Testis (tissue), 2 donors: ENCODE measurements at regions not wholly inside any gene's neighbourhood (a gene's known extent, or its start where the extent isn't known, plus 50 kb on each side); places are given as distances from the start of the nearest gene placed in this dataset.

ENCODE experiments used
- DNase-seq: peaks from one replicate; pipeline ENCODE4 v3.0.0-alpha.2; 2019
- H3K27ac ChIP-seq, 2 donors: fragments of 200-600 bp; sonication (generic); one replicate each; pipeline ENCODE4 v1.5.1; 2019
- H3K27me3 ChIP-seq: fragments of 200-600 bp; sonication (generic); one replicate; pipeline ENCODE4 v1.5.1; 2019
- H3K36me3 ChIP-seq: fragments of 200-600 bp; sonication (generic); one replicate; pipeline ENCODE4 v1.5.1; 2017; ENCODE audit warnings: low read depth; ENCODE audit errors: missing control alignments
- H3K4me1 ChIP-seq: fragments of 200-600 bp; sonication (generic); one replicate; pipeline ENCODE4 v1.5.1; 2019
- H3K4me3 ChIP-seq, 2 donors: fragments of 200-600 bp; sonication (generic); one replicate each; pipeline ENCODE4 v1.5.1; 2017 to 2019
- H3K9me3 ChIP-seq: fragments of 200-600 bp; sonication (generic); one replicate; pipeline ENCODE4 v1.5.1; 2017
- POLR2A ChIP-seq: fragments of 450-650 bp; IDR thresholded peaks from one replicate; pipeline ENCODE4 v1.6.1; 2017; ENCODE audit warnings: antibody characterized with exemption, mild to moderate bottlenecking, moderate library complexity
- WGBS, 2 donors: methylation state at CpG; one replicate each; pipeline ENCODE4 v1.1.5; 2018; 5-methylcytosine and 5-hydroxymethylcytosine counted together
- intact Hi-C: fragments of 100-400 bp; cut with DNase I; formaldehyde crosslinking; loops from one replicate; pipeline ENCODE4 v1.15.1; 2023; ENCODE audit warnings: low total_unique reads
- TF ChIP-seq, protein P1 (sequence below), 3 experiments: fragments of 450-650 bp in 2 of 3; fragments of 200-600 bp in 1 of 3; sonication (generic) in 1 of 3; IDR thresholded peaks; one replicate each; pipeline ENCODE4 v1.5.1; 2016 to 2019; ENCODE audit warnings: antibody characterized with exemption in 3 of 3, mild to moderate bottlenecking in 2 of 3, moderate library complexity in 1 of 3

DNA sequence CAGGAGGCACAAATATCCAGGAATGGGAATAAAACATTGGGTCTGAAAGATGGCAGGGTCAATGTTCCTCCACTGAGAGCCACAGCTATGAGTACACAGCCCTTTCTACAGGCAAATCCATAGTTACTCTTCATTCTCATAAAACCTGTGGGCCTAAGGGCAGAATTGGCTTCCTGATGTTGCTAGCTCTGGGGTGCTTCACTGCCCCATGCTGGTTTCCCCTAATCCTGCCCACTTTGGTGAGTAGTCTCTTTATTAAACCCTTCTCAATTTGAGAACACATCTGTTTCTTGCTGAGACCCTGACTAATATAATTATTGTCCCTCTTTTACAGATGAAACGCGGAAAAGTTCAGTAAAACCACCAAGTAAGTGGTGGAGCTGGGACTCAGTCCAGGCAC lies 66.3 kb upstream of the RAI14 start:
- 98 to 100% methylated on average over 2 of the region's 2 CpGs for WGBS, 2 donors
- H3K27me3 ChIP-seq, result no peaks in the 10 kb centered on the region
- TF ChIP-seq, protein P1, sequence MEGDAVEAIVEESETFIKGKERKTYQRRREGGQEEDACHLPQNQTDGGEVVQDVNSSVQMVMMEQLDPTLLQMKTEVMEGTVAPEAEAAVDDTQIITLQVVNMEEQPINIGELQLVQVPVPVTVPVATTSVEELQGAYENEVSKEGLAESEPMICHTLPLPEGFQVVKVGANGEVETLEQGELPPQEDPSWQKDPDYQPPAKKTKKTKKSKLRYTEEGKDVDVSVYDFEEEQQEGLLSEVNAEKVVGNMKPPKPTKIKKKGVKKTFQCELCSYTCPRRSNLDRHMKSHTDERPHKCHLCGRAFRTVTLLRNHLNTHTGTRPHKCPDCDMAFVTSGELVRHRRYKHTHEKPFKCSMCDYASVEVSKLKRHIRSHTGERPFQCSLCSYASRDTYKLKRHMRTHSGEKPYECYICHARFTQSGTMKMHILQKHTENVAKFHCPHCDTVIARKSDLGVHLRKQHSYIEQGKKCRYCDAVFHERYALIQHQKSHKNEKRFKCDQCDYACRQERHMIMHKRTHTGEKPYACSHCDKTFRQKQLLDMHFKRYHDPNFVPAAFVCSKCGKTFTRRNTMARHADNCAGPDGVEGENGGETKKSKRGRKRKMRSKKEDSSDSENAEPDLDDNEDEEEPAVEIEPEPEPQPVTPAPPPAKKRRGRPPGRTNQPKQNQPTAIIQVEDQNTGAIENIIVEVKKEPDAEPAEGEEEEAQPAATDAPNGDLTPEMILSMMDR (IDR thresholded peaks at IDR 0.05), result no peak
- no peak for TF ChIP-seq POLR2A
- peaks cover 4% of the 10 kb centered on the region for H3K4me1 ChIP-seq
- intact Hi-C loops, result no loop called here
- no peak overlapping the region for H3K27ac ChIP-seq
- no peaks in the 10 kb centered on the region for H3K36me3 ChIP-seq
- no peaks in the 10 kb centered on the region for H3K9me3 ChIP-seq
- no peak overlapping the region for H3K4me3 ChIP-seq
- no peak for DNase-seq

DNA sequence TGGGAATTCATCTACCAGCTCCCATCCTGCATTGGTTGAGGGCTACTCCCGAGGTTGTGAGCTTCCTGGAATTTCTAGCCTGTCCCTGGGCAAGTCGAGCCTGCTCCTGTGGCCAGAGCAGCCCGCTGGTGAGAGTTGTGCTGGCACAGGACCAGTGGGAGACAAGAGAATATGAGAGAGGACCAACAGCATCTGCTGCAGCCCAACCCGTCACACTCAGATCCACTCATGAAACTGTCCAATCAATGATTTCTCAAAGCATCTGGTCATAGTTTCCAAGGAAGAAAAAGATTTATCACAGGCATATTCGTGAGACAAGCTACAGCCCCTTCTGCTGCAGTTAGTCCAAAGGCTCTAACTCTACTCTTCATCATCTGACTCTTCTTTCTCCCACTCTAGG lies 64.4 kb upstream of the RAI14 start:
- WGBS, 2 donors, result 77 to 80% methylated on average over 5 of the region's 5 CpGs
- H3K4me1 ChIP-seq, result peaks cover 4% of the 10 kb centered on the region
- TF ChIP-seq POLR2A, result no peak
- TF ChIP-seq, protein P1 (IDR thresholded peaks at IDR 0.05), result no peak

DNA sequence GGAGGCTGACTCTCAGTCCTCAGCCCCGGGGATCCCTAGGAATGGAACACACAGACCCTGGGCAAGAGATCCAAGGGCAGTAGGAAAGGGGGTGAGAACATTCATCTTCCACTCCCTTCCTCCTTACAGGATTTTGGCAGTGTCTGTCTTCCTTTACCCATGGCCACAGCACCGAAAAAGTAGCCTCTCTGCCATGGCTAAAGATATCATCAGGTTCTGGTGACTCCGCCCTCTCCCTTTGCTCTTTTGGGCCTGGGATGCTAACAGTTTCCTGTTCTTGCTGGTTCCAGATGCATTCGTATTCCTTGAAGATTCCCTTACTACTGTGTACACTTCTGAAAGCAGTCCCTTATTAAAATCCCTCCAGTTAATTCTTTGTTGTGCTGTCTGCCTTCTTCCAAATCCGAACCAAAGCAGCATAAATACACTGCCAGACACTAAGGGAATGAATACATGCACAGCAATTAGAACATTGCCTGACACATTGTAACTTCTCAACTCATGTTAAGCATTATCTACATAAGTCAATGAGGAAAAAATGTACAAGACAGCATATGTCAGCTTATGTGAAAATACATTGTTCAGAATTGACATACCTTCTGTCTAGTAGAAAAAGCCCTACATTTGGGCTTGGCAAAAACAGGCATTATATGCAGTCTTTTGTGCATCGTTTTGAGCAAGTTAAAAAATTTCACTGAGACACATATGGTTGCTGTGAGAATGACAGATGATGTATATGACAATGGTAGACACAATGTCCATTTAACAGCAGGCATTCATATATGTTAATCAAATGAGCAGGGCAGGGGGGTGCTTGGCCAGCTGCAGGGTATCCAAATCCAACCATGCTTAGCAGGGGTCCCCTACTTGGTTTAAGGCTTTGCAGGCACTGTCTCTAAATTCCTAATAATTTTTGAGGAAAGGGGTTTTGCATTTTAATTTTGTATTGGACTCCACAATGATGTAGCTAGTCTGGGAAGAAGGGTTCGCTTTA lies 58.8 kb upstream of the RAI14 start:
- Histone ChIP-seq H3K27me3 (no peaks in the 10 kb centered on the region), H3K27ac (no peak overlapping the region), H3K4me1 (peaks cover 16% of the 10 kb centered on the region), H3K36me3 (no peaks in the 10 kb centered on the region), H3K9me3 (no peaks in the 10 kb centered on the region), H3K4me3 (no peak overlapping the region)
- intact Hi-C loops, result no loop called here
- 41 to 46% methylated on average over 7 of the region's 7 CpGs for WGBS, 2 donors
- no peak for DNase-seq
- TF ChIP-seq, protein P1 (IDR thresholded peaks at IDR 0.05), result no peak
- TF ChIP-seq POLR2A, result no peak

More for the DNA sequence above, 64.4 kb upstream of the RAI14 start:
- H3K36me3 ChIP-seq, result no peaks in the 10 kb centered on the region
- intact Hi-C loops, result no loop called here
- H3K4me3 ChIP-seq, result no peak overlapping the region
- H3K27ac ChIP-seq, result no peak overlapping the region
- no peak for DNase-seq
- no peaks in the 10 kb centered on the region for H3K9me3 ChIP-seq
- no peaks in the 10 kb centered on the region for H3K27me3 ChIP-seq

DNA sequence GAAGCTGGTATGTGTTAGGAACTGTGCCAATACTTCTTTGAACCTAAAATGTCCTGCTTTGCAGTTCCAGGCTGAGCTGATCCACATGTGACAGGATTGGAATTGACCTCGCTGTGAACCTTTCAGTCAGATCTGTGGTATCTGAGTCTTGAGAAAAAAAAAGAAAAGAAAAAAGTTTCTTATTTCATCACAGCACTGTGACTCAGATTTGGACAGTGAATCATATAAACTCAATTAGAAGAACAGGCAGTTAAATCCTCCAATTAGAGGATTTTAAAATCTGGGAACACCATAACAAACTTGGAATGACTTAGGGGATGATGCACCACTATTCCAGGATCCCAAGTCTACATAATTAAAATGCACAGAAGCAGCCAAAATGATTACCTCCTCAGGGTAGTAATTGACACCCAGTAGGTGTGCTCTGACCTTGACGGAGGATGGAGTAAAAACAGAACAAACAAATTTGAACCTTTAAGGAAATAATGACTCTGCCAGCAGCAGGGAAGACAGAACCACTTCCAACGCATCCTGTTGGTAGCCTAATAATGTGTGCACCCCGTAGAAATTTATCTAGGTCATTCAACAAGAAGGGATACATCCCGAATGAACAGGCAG lies 57.8 kb upstream of the RAI14 start:
- DNase-seq, result no peak
- intact Hi-C loops, result no loop called here

More for the DNA sequence above, 57.8 kb upstream of the RAI14 start:
- no peak for TF ChIP-seq POLR2A
- TF ChIP-seq, protein P1 (IDR thresholded peaks at IDR 0.05), result no peak
- Histone ChIP-seq H3K4me3 (no peak overlapping the region), H3K4me1 (peaks cover 16% of the 10 kb centered on the region), H3K9me3 (no peaks in the 10 kb centered on the region), H3K36me3 (no peaks in the 10 kb centered on the region), H3K27me3 (no peaks in the 10 kb centered on the region), H3K27ac (no peak overlapping the region)
- WGBS, 2 donors, result 60 to 61% methylated on average over 5 of the region's 5 CpGs
